AG10803 (cell line): ENCODE measurements at regions not wholly inside any gene's neighbourhood (a gene's known extent, or its start where the extent isn't known, plus 50 kb on each side); places are given as distances from the start of the nearest gene placed in this dataset.

Experiments
- DNase-seq: peaks from one replicate; pipeline ENCODE4 v3.0.0; 2010; ENCODE audit warnings: low read depth
- H3K4me3 ChIP-seq: 2 replicates; pipeline ENCODE4 v1.5.1; 2011; ENCODE audit warnings: mild to moderate bottlenecking, low read length, control low read depth
- TF ChIP-seq, protein P1 (sequence below): conservative IDR thresholded peaks from 2 replicates; pipeline ENCODE4 v1.5.1; 2011; ENCODE audit warnings: mild to moderate bottlenecking, low read length, control low read depth, inconsistent platforms

DNA sequence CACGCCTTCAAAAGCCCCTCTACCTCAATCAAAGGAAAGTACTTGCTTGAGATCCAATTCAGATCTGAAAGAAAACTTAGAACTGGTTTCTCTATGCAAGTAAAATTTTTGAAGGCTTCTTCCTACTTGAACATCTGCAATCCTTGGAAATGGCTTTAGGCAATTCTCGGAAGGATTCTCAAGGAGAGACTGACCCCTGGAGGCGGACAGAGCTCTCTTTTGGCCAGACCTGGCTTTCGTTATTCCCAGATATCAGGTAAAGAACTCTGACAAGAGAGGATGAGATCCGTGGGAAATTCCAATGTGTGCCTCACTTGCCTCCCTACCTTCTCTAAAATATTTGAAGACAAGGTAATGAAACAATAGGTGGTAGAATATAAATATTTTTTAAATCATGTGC is 670.3 kb upstream of the FAM241A start:
- TF ChIP-seq, protein P1, sequence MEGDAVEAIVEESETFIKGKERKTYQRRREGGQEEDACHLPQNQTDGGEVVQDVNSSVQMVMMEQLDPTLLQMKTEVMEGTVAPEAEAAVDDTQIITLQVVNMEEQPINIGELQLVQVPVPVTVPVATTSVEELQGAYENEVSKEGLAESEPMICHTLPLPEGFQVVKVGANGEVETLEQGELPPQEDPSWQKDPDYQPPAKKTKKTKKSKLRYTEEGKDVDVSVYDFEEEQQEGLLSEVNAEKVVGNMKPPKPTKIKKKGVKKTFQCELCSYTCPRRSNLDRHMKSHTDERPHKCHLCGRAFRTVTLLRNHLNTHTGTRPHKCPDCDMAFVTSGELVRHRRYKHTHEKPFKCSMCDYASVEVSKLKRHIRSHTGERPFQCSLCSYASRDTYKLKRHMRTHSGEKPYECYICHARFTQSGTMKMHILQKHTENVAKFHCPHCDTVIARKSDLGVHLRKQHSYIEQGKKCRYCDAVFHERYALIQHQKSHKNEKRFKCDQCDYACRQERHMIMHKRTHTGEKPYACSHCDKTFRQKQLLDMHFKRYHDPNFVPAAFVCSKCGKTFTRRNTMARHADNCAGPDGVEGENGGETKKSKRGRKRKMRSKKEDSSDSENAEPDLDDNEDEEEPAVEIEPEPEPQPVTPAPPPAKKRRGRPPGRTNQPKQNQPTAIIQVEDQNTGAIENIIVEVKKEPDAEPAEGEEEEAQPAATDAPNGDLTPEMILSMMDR, result peak; percentile 61
- H3K4me3 ChIP-seq, result no peak overlapping the region
- DNase-seq, result peak; percentile 56

DNA sequence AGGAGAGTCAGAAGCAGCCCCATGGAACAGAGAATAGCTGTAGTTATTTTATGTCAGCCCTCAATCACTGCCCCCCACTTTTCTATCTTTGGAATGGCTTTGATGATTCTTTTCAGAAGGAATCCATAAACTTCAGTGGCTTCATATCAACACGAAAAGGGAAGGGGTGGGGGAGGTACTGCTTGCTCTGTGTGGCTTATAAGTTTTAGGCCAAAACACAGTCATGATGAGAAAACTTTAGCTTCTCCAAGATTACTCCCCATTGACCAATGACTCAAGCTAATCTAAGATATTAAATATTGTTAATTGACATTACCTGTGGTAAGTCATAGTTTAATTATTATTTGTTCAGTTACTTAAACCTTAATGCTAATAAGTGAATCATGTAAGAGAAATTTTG is 669.6 kb upstream of the FAM241A start:
- no peak overlapping the region for H3K4me3 ChIP-seq
- no peak for DNase-seq
- TF ChIP-seq, protein P1, result no peak

DNA sequence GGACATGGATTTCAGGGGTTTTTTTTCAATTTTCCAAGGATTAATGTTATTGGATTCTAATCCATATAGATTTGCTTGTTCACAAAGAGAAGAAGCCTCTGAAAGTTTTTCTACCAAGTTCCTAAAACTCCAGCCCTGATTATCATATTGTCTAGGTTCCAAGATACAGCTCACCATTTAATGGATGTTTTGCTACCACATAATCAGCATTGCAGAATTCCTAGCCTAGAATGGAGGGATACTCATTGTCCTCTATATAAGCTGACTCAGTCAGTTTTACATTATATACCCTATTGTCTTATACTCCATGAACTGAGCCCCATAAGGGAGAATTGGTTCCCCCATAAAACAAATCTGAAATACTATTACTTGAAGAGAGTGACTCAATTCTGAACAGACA is 664.7 kb upstream of the FAM241A start:
- H3K4me3 ChIP-seq, result no peak overlapping the region
- DNase-seq, result no peak
- TF ChIP-seq, protein P1, result no peak

DNA sequence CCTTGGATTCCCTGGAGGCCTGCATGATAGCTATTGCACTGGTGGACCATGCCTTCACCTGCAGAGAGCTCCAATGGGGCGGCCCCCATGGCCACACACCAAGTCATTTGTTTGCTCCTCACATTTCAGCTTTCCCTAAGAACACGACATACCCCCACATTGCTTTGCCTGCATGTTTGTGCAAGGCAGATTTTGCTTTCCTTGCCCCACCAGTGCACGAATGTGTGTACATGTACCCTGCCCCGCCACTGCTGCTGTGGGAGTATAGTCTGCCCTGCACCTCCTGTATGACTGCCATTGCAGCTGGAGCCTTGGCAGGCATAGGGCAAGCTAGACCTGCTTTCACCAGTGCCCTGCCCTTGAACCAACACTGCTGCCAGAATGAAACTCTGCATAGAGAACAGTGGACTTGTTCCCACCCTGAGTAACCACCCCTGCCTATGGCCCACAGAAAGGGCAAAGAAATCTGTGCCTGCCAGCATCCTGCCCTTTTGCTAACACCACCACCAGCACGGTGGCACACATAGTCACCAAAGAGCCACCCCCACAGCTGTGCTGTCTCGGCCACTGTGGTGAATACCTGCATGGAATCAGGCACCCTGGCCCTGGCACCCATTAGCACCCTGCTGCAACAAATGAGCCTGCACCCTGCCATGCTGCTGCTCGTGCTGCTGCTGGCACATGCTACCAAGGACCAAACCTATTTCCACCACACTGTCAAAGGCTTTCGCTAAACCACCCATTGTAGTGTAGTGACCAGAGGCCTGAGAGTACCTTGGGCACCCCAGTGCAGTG is 661.7 kb upstream of the FAM241A start:
- H3K4me3 ChIP-seq, result no peak overlapping the region
- DNase-seq, result no peak
- TF ChIP-seq, protein P1, result no peak

DNA sequence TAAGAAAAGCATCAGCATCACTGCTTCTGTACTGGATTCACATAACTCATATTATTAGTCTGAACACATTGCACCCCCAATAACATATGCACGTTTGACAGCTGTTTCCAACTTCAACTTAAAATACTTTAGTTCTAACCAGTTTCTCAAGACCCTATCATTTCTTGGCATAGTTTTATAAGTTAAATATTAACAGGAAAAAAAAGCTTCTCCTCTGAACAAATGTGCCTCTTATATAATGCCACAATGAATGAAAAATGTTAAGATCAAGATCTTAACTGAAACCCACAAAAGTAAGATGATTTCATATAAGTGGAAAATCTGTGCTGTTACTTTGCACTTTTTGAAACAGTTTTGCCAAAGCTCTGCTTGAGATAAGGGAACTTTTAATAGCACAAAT is 652.8 kb upstream of the FAM241A start:
- no peak overlapping the region for H3K4me3 ChIP-seq
- TF ChIP-seq, protein P1, result no peak
- DNase-seq, result no peak

DNA sequence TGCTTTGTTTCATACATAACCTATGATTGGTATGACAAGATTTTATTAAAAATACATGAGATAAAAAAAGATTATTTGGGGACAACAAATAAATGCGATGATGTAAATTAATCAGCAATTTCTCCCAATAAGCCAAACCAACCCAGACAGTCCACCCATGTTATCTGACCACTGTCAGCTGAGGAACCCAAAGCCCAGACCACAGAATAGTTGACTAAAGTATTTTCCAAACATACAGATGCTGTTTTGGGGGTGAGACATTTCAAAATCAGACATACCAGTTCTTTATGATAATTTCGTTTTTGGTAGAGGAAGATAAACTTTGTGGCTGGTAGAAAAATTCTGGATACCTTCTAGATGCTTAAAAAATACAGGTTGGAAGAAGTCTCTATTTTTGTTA is 650.8 kb upstream of the FAM241A start:
- DNase-seq, result peak; percentile 65
- TF ChIP-seq, protein P1, result no peak
- no peak overlapping the region for H3K4me3 ChIP-seq

DNA sequence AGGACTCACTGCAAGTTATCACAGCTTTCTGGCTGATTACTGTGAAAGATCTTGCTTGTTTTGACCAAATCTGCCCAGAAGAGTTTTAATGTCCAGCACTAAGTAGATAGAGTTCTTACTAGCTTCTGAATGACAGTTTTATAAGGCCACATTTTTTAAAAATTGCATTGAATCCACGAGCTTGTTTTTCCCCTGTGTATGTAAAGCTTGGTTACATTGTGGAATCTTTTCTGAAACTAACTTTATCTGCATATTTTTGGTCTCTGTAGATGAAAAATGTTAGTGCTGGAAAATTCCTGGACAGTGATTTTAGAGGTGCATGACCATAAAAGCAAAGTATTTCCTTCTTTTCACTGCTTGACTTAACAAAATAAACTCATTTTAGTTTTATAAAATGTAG is 650.3 kb upstream of the FAM241A start:
- TF ChIP-seq, protein P1, result no peak
- peak; percentile 45 for DNase-seq
- no peak overlapping the region for H3K4me3 ChIP-seq
